OCI-LY1 (cell line): ENCODE measurements at regions not wholly inside any gene's neighbourhood (a gene's known extent, or its start where the extent isn't known, plus 50 kb on each side); places are given as distances from the start of the nearest gene placed in this dataset.

ENCODE experiments used
- H2AFZ ChIP-seq: fragments of 200-600 bp; sonication (generic), shearing (Covaris generic); 2 replicates; pipeline ENCODE4 v1.6.0; 2014; ENCODE audit warnings: antibody characterized with exemption, mild to moderate bottlenecking, low read length
- H3F3A ChIP-seq: fragments of 200-600 bp; sonication (generic), shearing (Covaris generic); 2 replicates; pipeline ENCODE4 v1.6.0; 2014; ENCODE audit warnings: mild to moderate bottlenecking, antibody characterized with exemption, low read length, moderate library complexity; ENCODE audit not compliant: insufficient read depth
- H3K27ac ChIP-seq: fragments of 200-600 bp; sonication (generic); 2 replicates; pipeline ENCODE4 v1.5.1; 2014; ENCODE audit warnings: low read length, mixed run types, mild to moderate bottlenecking, low read depth; ENCODE audit not compliant: poor library complexity, severe bottlenecking
- H3K27me3 ChIP-seq: fragments of 200-600 bp; sonication (generic); 2 replicates; pipeline ENCODE4 v1.6.0; 2014; ENCODE audit warnings: antibody characterized with exemption, mild to moderate bottlenecking, low read length, moderate library complexity; ENCODE audit not compliant: insufficient read depth
- H3K36me3 ChIP-seq: fragments of 200-600 bp; sonication (generic); 2 replicates; pipeline ENCODE4 v1.6.1; 2014; ENCODE audit warnings: mild to moderate bottlenecking, antibody characterized with exemption, low read length, moderate library complexity, mixed read lengths; ENCODE audit not compliant: insufficient read depth
- H3K4me1 ChIP-seq: fragments of 200-600 bp; sonication (generic); 2 replicates; pipeline ENCODE4 v1.5.1; 2014; ENCODE audit warnings: mild to moderate bottlenecking, low read length, moderate library complexity; ENCODE audit not compliant: insufficient read depth, severe bottlenecking
- H3K4me2 ChIP-seq: fragments of 200-600 bp; sonication (generic), shearing (Covaris generic); 2 replicates; pipeline ENCODE4 v1.6.1; 2014; ENCODE audit warnings: low read length
- H3K4me3 ChIP-seq: fragments of 200-600 bp; sonication (generic); 2 replicates; pipeline ENCODE4 v1.5.1; 2014; ENCODE audit warnings: low read length, low read depth, mild to moderate bottlenecking, mixed read lengths; ENCODE audit not compliant: poor library complexity, severe bottlenecking
- H3K79me2 ChIP-seq: fragments of 200-600 bp; shearing (Covaris generic); 2 replicates; pipeline ENCODE4 v1.6.1; 2016; ENCODE audit warnings: mixed run types, low read length, mixed read lengths; ENCODE audit not compliant: insufficient read depth
- H3K9ac ChIP-seq: fragments of 200-600 bp; sonication (generic), shearing (Covaris generic); 2 replicates; pipeline ENCODE4 v1.6.1; 2014; ENCODE audit warnings: mild to moderate bottlenecking, low read length, mixed read lengths
- H3K9me2 ChIP-seq: fragments of 200-600 bp; sonication (generic), shearing (Covaris generic); 2 replicates; pipeline ENCODE4 v1.6.1; 2014; ENCODE audit warnings: low read depth, mild to moderate bottlenecking, low read length, mixed read lengths
- H3K9me3 ChIP-seq: fragments of 200-600 bp; shearing (Covaris generic); 2 replicates; pipeline ENCODE4 v1.6.1; 2014; ENCODE audit warnings: low read length, mixed read lengths
- H4K20me1 ChIP-seq: fragments of 200-600 bp; sonication (generic), shearing (Covaris generic); 2 replicates; pipeline ENCODE4 v1.6.0; 2016; ENCODE audit warnings: mild to moderate bottlenecking, low read length; ENCODE audit not compliant: insufficient read depth
- EZH2 ChIP-seq: fragments of 200-600 bp; sonication (generic), shearing (Covaris generic); IDR thresholded peaks from 2 replicates; pipeline ENCODE4 v1.8.0; 2017; ENCODE audit warnings: borderline replicate concordance, mixed run types, mild to moderate bottlenecking, antibody characterized with exemption, low read length, moderate library complexity, mixed read lengths
- TF ChIP-seq, protein P1 (sequence below): fragments of 200-600 bp; sonication (generic), shearing (Covaris generic); IDR thresholded peaks from 2 replicates; pipeline ENCODE4 v1.5.1; 2017; ENCODE audit warnings: mild to moderate bottlenecking, antibody characterized with exemption, low read length, moderate library complexity, mixed read lengths

DNA sequence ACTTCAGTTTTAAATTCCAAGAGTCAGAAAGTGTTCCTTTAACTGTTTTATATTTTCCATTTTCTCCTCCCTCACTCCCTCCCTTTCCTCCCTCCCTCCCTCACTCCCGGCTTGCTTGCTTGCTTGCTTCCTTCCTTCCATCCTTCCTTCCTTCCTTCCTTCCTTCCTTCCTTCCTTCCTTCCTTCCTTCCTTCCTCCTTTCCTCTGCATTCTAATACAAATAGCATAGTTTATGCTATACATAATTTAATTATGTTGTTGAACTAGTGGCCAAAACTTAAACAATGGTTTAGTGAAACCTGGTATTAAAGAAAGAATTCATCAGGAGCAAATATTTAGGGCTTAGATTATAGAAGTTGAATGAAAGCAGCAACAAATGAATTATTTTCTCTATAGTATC is 188.5 kb upstream of the OLFM3 start:
- Histone ChIP-seq H3K36me3 (no peaks in the 10 kb centered on the region), H3F3A (no peaks in the 10 kb centered on the region), H3K9ac (no peak overlapping the region), H4K20me1 (no peaks in the 10 kb centered on the region), H3K9me3 (no peaks in the 10 kb centered on the region), H2AFZ (no peak overlapping the region), H3K27me3 (no peaks in the 10 kb centered on the region), H3K27ac (no peak overlapping the region), H3K4me1 (no peaks in the 10 kb centered on the region), H3K79me2 (no peaks in the 10 kb centered on the region), H3K4me3 (no peak overlapping the region), H3K4me2 (no peak overlapping the region), H3K9me2 (no peaks in the 10 kb centered on the region)
- no peak for TF ChIP-seq EZH2
- TF ChIP-seq, protein P1, sequence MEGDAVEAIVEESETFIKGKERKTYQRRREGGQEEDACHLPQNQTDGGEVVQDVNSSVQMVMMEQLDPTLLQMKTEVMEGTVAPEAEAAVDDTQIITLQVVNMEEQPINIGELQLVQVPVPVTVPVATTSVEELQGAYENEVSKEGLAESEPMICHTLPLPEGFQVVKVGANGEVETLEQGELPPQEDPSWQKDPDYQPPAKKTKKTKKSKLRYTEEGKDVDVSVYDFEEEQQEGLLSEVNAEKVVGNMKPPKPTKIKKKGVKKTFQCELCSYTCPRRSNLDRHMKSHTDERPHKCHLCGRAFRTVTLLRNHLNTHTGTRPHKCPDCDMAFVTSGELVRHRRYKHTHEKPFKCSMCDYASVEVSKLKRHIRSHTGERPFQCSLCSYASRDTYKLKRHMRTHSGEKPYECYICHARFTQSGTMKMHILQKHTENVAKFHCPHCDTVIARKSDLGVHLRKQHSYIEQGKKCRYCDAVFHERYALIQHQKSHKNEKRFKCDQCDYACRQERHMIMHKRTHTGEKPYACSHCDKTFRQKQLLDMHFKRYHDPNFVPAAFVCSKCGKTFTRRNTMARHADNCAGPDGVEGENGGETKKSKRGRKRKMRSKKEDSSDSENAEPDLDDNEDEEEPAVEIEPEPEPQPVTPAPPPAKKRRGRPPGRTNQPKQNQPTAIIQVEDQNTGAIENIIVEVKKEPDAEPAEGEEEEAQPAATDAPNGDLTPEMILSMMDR: no peak

- H4K20me1 ChIP-seq: no peaks in the 10 kb centered on the region
- no peak overlapping the region for H2AFZ ChIP-seq
- no peaks in the 10 kb centered on the region for H3K27me3 ChIP-seq
- no peaks in the 10 kb centered on the region for H3F3A ChIP-seq
- H3K36me3 ChIP-seq: no peaks in the 10 kb centered on the region
- no peak overlapping the region for H3K4me2 ChIP-seq
- H3K4me1 ChIP-seq: no peaks in the 10 kb centered on the region
- no peak overlapping the region for H3K4me3 ChIP-seq
- no peak overlapping the region for H3K27ac ChIP-seq
- TF ChIP-seq, protein P1: no peak
- no peak for TF ChIP-seq EZH2
- H3K9ac ChIP-seq: no peak overlapping the region
- H3K9me2 ChIP-seq: no peaks in the 10 kb centered on the region
- H3K9me3 ChIP-seq: no peaks in the 10 kb centered on the region
- no peaks in the 10 kb centered on the region for H3K79me2 ChIP-seq
Observed at GRCh38 chr1:102184477-102184876, 187.8 kb upstream of the OLFM3 start.

GRCh38 chr1:102183711-102184110 is 187.0 kb upstream of the OLFM3 start:
- H3K27me3 ChIP-seq: no peaks in the 10 kb centered on the region
- H3K79me2 ChIP-seq: no peaks in the 10 kb centered on the region
- H3K27ac ChIP-seq: no peak overlapping the region
- H3K36me3 ChIP-seq: no peaks in the 10 kb centered on the region
- no peaks in the 10 kb centered on the region for H3K4me1 ChIP-seq
- no peaks in the 10 kb centered on the region for H3K9me2 ChIP-seq
- no peak overlapping the region for H3K4me3 ChIP-seq
- TF ChIP-seq EZH2: no peak
- TF ChIP-seq, protein P1: no peak
- H3F3A ChIP-seq: no peaks in the 10 kb centered on the region
- H3K9ac ChIP-seq: no peak overlapping the region
- no peaks in the 10 kb centered on the region for H3K9me3 ChIP-seq
- H3K4me2 ChIP-seq: no peak overlapping the region
- H4K20me1 ChIP-seq: no peaks in the 10 kb centered on the region
- H2AFZ ChIP-seq: no peak overlapping the region
